ENCODE measurements at regions not wholly inside any gene's neighbourhood (a gene's known extent, or its start where the extent isn't known, plus 50 kb on each side); places are given as distances from the start of the nearest gene placed in this dataset.
"Not testable (repeated sequence)": the region's sequence is repeated elsewhere in the genome, so short reads cannot be mapped to it uniquely, and the experiment has no call there.

DNA sequence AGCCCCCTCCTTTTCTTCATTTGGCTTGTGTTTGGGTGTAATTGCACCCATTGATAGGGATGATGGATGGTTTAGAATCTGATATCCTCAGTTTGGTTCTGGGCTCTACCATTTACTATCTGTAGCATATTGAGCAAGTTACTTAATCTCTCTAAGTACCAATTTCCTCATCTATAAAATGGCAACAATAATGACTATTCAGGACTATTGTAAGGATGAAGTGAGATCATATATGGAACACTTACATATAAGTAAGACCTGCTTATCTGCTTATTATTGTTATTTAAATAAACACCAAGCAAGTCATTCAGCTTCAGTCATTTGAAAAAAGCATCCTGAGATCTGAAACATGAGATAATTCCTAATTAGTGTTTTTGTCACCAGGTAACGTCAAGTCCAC is 127.0 kb downstream of the SEC23IP start:
- TF ChIP-seq, protein P1, sequence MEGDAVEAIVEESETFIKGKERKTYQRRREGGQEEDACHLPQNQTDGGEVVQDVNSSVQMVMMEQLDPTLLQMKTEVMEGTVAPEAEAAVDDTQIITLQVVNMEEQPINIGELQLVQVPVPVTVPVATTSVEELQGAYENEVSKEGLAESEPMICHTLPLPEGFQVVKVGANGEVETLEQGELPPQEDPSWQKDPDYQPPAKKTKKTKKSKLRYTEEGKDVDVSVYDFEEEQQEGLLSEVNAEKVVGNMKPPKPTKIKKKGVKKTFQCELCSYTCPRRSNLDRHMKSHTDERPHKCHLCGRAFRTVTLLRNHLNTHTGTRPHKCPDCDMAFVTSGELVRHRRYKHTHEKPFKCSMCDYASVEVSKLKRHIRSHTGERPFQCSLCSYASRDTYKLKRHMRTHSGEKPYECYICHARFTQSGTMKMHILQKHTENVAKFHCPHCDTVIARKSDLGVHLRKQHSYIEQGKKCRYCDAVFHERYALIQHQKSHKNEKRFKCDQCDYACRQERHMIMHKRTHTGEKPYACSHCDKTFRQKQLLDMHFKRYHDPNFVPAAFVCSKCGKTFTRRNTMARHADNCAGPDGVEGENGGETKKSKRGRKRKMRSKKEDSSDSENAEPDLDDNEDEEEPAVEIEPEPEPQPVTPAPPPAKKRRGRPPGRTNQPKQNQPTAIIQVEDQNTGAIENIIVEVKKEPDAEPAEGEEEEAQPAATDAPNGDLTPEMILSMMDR (IDR thresholded peaks at IDR 0.05; ENCODE audit: control insufficient read depth, extremely low read depth, insufficient read depth): no peak
- DNase-seq (ENCODE audit: low read depth): no peak
- no peak overlapping the region for H3K4me3 ChIP-seq (ENCODE audit: low read depth, low read length)

DNA sequence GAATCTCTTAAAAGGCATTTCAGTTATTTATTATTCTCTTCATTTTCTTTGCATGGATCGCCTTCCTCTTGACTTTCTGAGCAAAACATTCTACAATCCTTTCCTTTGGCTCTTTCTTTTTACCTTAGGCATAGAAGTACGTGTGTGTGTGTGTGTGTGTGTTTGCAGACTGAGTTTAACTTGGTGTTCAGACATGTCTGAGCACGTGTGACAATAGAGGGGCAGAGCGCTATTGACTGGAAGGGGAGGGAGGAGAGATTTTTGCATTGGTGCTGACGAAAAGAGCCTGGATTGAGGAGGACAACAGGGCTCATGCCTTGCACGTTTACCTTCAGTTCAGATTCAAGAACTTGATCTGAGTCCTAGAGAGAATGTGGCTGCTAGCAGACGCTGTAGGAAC is 129.8 kb downstream of the SEC23IP start:
- H3K4me3 ChIP-seq (ENCODE audit: low read depth, low read length): no peak overlapping the region
- no peak for DNase-seq (ENCODE audit: low read depth)
- TF ChIP-seq, protein P1 (IDR thresholded peaks at IDR 0.05; ENCODE audit: control insufficient read depth, extremely low read depth, insufficient read depth): no peak

DNA sequence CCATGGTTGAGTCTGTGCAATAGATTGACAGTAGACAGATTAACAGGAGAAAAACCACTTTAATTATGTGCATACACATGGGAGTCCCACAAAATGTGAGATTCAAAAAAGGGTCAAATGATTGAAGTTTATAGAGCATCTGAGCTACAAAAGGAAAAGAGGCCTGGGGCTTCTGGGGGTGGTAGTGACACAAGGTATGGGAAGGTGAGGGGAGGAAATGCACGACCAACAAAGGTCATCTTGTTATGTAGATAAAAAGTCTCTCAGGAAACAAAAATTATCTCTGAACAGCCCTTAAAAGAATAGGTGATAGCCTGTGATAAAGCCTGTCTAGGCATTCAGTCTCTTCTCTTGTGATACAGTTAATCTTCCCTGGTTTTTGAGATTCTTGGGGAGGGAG is 141.7 kb downstream of the SEC23IP start:
- H3K4me3 ChIP-seq (ENCODE audit: low read depth, low read length): no peak overlapping the region
- DNase-seq (ENCODE audit: low read depth): no peak
- TF ChIP-seq, protein P1 (IDR thresholded peaks at IDR 0.05; ENCODE audit: control insufficient read depth, extremely low read depth, insufficient read depth): no peak

DNA sequence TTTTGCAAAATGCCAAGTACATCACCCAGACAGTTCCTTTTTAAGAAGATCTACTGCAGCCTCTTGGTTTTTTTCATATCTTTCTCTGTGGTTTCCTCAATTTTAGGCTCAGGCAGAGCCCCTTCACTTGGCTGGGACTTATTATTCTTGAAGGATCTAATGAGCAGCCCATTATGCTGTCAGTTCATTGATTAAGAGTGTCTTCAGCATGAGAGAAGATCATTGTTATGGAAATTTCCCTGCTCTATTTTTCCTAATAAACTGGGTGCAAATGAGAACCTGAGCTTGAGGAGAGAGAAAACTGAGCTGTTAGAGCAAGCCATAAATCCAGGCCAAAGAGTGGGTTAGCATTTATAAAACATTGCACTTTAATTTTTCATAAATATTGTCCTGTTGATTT is 146.5 kb downstream of the SEC23IP start:
- DNase-seq (ENCODE audit: low read depth): no peak
- H3K4me3 ChIP-seq (ENCODE audit: low read depth, low read length): no peak overlapping the region
- TF ChIP-seq, protein P1 (IDR thresholded peaks at IDR 0.05; ENCODE audit: control insufficient read depth, extremely low read depth, insufficient read depth): no peak

DNA sequence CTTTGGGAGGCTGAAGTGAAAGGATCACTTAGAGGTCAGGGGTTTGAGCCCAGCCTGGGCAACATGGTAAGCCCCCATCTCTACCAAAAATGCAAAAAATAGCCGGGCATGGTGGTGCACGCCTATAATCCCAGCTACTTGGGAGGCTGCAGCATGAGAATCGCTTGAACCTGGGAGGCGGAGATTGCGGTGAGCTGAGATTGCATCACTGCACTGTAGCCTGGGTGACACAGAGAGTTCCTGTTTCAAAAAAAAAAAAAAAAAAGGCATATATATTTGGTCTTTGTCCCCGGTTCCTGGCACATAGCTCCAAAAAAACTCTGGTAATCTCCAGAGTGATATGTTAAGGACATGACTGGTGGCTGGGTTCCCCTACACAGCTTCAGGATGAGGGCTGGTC is 147.3 kb downstream of the SEC23IP start:
- TF ChIP-seq, protein P1 (IDR thresholded peaks at IDR 0.05; ENCODE audit: control insufficient read depth, extremely low read depth, insufficient read depth): no peak
- H3K4me3 ChIP-seq (ENCODE audit: low read depth, low read length): no peak overlapping the region
- no peak for DNase-seq (ENCODE audit: low read depth)

DNA sequence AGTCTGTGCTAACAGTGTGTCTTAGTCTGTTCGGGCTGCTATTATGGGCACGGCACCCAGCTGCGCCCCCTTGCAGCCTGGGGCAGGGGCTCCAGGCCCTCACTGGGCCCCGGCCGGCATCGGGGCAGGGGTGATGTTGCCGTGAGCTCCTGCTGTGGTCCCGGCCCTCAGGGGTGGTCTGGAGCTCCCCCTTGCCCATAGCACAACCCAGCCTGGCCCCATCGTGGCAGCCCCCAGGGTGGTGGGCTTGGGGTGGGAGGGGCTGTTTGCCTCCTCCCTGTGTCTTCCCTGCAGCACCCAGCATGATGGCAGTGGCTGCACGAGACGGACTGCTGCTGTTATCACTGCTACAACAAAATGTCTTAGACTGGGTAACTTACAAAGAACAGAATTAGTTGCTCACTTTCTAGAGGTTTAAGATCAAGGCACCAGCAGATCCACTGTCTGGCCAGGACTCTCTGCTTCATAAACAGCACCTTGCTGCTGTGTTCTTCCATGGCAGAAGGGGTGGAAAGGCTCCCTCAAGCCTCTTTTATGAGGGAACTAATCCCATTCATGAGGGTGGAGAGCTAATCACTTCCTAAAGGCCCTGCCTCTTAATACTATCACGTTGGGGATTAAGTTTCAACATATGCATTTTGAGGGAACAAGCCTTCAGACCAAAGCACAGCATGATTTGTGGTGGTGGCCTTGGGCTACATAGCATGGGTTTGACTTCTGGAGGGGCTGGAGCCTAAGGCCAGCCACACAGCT is 149.5 kb downstream of the SEC23IP start:
- no peak for DNase-seq (ENCODE audit: low read depth)
- no peak overlapping the region for H3K4me3 ChIP-seq (ENCODE audit: low read depth, low read length)
- TF ChIP-seq, protein P1 (IDR thresholded peaks at IDR 0.05; ENCODE audit: control insufficient read depth, extremely low read depth, insufficient read depth): no peak

DNA sequence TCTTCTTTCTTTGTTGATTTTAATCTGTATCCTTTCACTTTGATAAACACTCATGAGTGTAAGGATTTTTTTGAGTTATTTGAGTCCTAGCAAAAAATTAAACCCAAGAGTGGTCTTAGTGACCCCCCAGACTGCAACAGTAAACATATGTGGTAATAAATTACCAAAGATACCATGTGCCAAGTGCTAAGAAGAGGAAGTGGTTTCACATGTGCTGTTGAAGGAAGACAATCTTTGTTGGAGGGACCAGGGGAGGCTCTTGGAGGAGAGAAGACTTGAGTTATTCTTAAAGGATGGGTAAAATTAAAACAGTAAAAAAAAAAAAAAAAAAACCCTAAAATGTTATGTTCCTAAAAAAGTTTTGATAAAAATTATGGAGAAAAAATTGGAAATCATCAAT is 150.2 kb downstream of the SEC23IP start:
- H3K4me3 ChIP-seq (ENCODE audit: low read depth, low read length): no peak overlapping the region
- TF ChIP-seq, protein P1 (IDR thresholded peaks at IDR 0.05; ENCODE audit: control insufficient read depth, extremely low read depth, insufficient read depth): no peak
- no peak for DNase-seq (ENCODE audit: low read depth)

DNA sequence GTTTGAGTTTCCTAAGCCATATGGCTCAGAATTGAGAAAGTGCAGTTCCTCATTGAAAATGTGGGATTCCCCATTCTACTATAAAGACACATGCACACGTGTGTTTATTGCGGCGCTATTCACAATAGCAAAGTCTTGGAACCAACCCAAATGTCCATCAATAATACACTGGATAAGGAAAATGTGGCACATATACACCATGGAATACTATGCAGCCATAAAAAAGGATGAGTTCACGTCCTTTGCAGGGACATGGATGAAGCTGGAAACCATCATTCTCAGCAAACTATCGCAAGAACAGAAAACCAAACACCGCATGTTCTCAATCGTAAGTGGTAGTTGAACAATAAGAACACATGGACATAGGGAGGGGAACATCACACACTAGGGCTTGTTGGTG is 154.8 kb downstream of the SEC23IP start:
- H3K4me3 ChIP-seq (ENCODE audit: low read depth, low read length); DNase-seq (ENCODE audit: low read depth): not testable (repeated sequence)
